IMR-90 (cell line): ENCODE measurements at regions not wholly inside any gene's neighbourhood (a gene's known extent, or its start where the extent isn't known, plus 50 kb on each side); places are given as distances from the start of the nearest gene placed in this dataset.

Source experiments
- ATAC-seq: fragments of 200-7000 bp; cut with Tn5 transposase; 2 replicates; pipeline ENCODE4 v1.9.1; 2020; ENCODE audit warnings: low read depth, mild to moderate bottlenecking, moderate library complexity
- BruUV-seq: library from RNA; stranded (reverse); fragments of 400-500 nt; replicated peaks from 2 replicates; lab custom pipeline; 2021; lab: Mats Ljungman, UMichigan
- CTCF ChIA-PET: fragments of 300-600 bp; formaldehyde crosslinking; extraction: SDS; loops from one replicate; lab custom pipeline; 2021; ENCODE audit warnings: antibody characterized with exemption; lab: Yijun Ruan, JAX
- POLR2A ChIA-PET: fragments of 300-600 bp; sonication (Branson Sonifier 250); formaldehyde crosslinking; loops from one replicate; lab custom pipeline; 2022; ENCODE audit warnings: antibody characterized with exemption; ENCODE audit not compliant: unreplicated experiment; lab: Charles Lee
- DNase-seq: peaks from one replicate; pipeline ENCODE4 v3.0.0; 2013
- H2AFZ ChIP-seq: replicated peaks from 2 replicates; pipeline ENCODE3; 2013; ENCODE audit warnings: low read length, mild to moderate bottlenecking; ENCODE audit not compliant: poor library complexity
- H2AK5ac ChIP-seq: 2 replicates; pipeline ENCODE4 v1.6.1; 2013; ENCODE audit warnings: low read depth, low read length, inconsistent platforms
- H2AK9ac ChIP-seq: replicated peaks from 2 replicates; pipeline ENCODE3; 2013; ENCODE audit warnings: mild to moderate bottlenecking, low read depth, low read length, moderate library complexity; ENCODE audit not compliant: poor library complexity
- H2BK120ac ChIP-seq: 2 replicates; pipeline ENCODE4 v1.6.1; 2013; ENCODE audit warnings: low read depth, low read length, inconsistent platforms
- H2BK15ac ChIP-seq: 3 replicates; pipeline ENCODE4 v1.6.1; 2013; ENCODE audit warnings: low read depth, low read length, inconsistent platforms
- H2BK20ac ChIP-seq: 2 replicates; pipeline ENCODE4 v1.6.1; 2013; ENCODE audit warnings: low read depth, mild to moderate bottlenecking, inconsistent platforms, low read length, moderate library complexity
- H2BK5ac ChIP-seq: 2 replicates; pipeline ENCODE4 v1.6.1; 2013; ENCODE audit warnings: mild to moderate bottlenecking, low read depth, low read length, inconsistent platforms; ENCODE audit not compliant: poor library complexity, severe bottlenecking
- H3K14ac ChIP-seq: replicated peaks from 2 replicates; pipeline ENCODE4 v1.6.1; 2013; ENCODE audit warnings: low read depth, low read length, inconsistent platforms
- H3K18ac ChIP-seq: 2 replicates; pipeline ENCODE4 v1.6.1; 2013; ENCODE audit warnings: low read depth, low read length, control low read depth
- H3K23ac ChIP-seq: 2 replicates; pipeline ENCODE4 v1.6.1; 2013; ENCODE audit warnings: low read depth, low read length, inconsistent platforms
- H3K27ac ChIP-seq: 2 replicates; pipeline ENCODE4 v1.5.1; 2013; ENCODE audit warnings: mild to moderate bottlenecking, control low read depth, low read length; ENCODE audit not compliant: insufficient read depth
- H3K27me3 ChIP-seq: 2 replicates; pipeline ENCODE4 v1.6.1; 2013; ENCODE audit warnings: low read length; ENCODE audit not compliant: control insufficient read depth, insufficient read depth
- H3K36me3 ChIP-seq: 2 replicates; pipeline ENCODE4 v1.6.1; 2013; ENCODE audit warnings: low read length, mixed read lengths; ENCODE audit not compliant: control insufficient read depth, insufficient read depth
- H3K4ac ChIP-seq: 2 replicates; pipeline ENCODE4 v1.6.1; 2013; ENCODE audit warnings: low read depth, low read length, inconsistent platforms
- H3K4me1 ChIP-seq: 2 replicates; pipeline ENCODE4 v1.6.1; 2013; ENCODE audit warnings: low read length, mixed read lengths; ENCODE audit not compliant: control insufficient read depth, insufficient read depth
- H3K4me2 ChIP-seq: 2 replicates; pipeline ENCODE4 v1.6.1; 2013; ENCODE audit warnings: low read depth, mild to moderate bottlenecking, control low read depth, low read length, moderate library complexity
- H3K4me3 ChIP-seq: 2 replicates; pipeline ENCODE4 v1.5.1; 2013; ENCODE audit warnings: low read depth, mild to moderate bottlenecking, control low read depth, low read length, moderate library complexity; ENCODE audit not compliant: insufficient read depth
- H3K56ac ChIP-seq: 2 replicates; pipeline ENCODE4 v1.6.1; 2013; ENCODE audit warnings: low read length, inconsistent platforms; ENCODE audit not compliant: insufficient read depth; ENCODE audit errors: extremely low read depth
- H3K79me1 ChIP-seq, 2 experiments: 2 replicates each; pipeline ENCODE4 v1.6.1; 2013; ENCODE audit warnings: low read length in 2 of 2, inconsistent platforms in 1 of 2, low read depth in 1 of 2
- H3K9ac ChIP-seq: 2 replicates; pipeline ENCODE4 v1.6.1; 2013; ENCODE audit warnings: low read depth, low read length, control low read depth
- H3K9me1 ChIP-seq: 2 replicates; pipeline ENCODE4 v1.6.1; 2013; ENCODE audit warnings: low read length, inconsistent platforms; ENCODE audit not compliant: insufficient read depth
- H3K9me3 ChIP-seq: 2 replicates; pipeline ENCODE4 v1.6.1; 2013; ENCODE audit warnings: low read length; ENCODE audit not compliant: control insufficient read depth, insufficient read depth
- H4K20me1 ChIP-seq: 2 replicates; pipeline ENCODE4 v1.6.1; 2013; ENCODE audit warnings: low read length, inconsistent platforms; ENCODE audit not compliant: insufficient read depth
- H4K5ac ChIP-seq: 2 replicates; pipeline ENCODE4 v1.6.1; 2013; ENCODE audit warnings: mild to moderate bottlenecking, low read depth, low read length, control low read depth
- H4K8ac ChIP-seq, 2 experiments: 2 replicates each; pipeline ENCODE4 v1.6.1; 2013; ENCODE audit warnings: low read depth in 2 of 2, low read length in 2 of 2, control low read depth in 1 of 2, inconsistent platforms in 1 of 2
- H4K91ac ChIP-seq: 2 replicates; pipeline ENCODE4 v1.6.1; 2013; ENCODE audit warnings: low read depth, low read length, inconsistent platforms; ENCODE audit not compliant: insufficient read depth
- BHLHE40 ChIP-seq: fragments of 150-350 bp; IDR thresholded peaks from 2 replicates; pipeline ENCODE4 v1.6.1; 2016; ENCODE audit warnings: mild to moderate bottlenecking, low read depth, low read length
- CEBPB ChIP-seq: IDR thresholded peaks from 2 replicates; pipeline ENCODE4 v1.6.1; 2012; ENCODE audit warnings: low read depth, low read length, improper control_type of control experiment
- CTCF ChIP-seq: conservative IDR thresholded peaks from 2 replicates; pipeline ENCODE4 v1.5.1; 2012; ENCODE audit warnings: mild to moderate bottlenecking, low read depth, low read length, improper control_type of control experiment
- ELK1 ChIP-seq: fragments of 150-350 bp; IDR thresholded peaks from 2 replicates; pipeline ENCODE4 v1.6.1; 2016; ENCODE audit warnings: low read depth, mild to moderate bottlenecking, low read length, moderate library complexity, borderline replicate concordance
- MAFK ChIP-seq: IDR thresholded peaks from 2 replicates; pipeline ENCODE4 v1.6.1; 2012; ENCODE audit warnings: low read depth, low read length, improper control_type of control experiment
- MXI1 ChIP-seq: IDR thresholded peaks from 2 replicates; pipeline ENCODE4 v1.6.1; 2012; ENCODE audit warnings: low read depth, mild to moderate bottlenecking, low read length, moderate library complexity, borderline replicate concordance
- NFE2L2 ChIP-seq: fragments of 150-350 bp; IDR thresholded peaks from 2 replicates; pipeline ENCODE4 v1.6.1; 2016; ENCODE audit warnings: low read depth, mild to moderate bottlenecking, low read length
- POLR2A ChIP-seq: IDR thresholded peaks from 2 replicates; pipeline ENCODE4 v1.6.1; 2012; ENCODE audit warnings: mild to moderate bottlenecking, low read depth, low read length
- RCOR1 ChIP-seq: IDR thresholded peaks from 2 replicates; pipeline ENCODE4 v1.6.1; 2012; ENCODE audit warnings: mild to moderate bottlenecking, low read length, improper control_type of control experiment; ENCODE audit not compliant: insufficient replicate concordance
- RFX5 ChIP-seq: IDR thresholded peaks from 2 replicates; pipeline ENCODE4 v1.8.0; 2012; ENCODE audit warnings: low read depth, mild to moderate bottlenecking, low read length, moderate library complexity
- SMC3 ChIP-seq: fragments of 150-350 bp; IDR thresholded peaks from 2 replicates; pipeline ENCODE4 v1.6.1; 2016; ENCODE audit warnings: low read depth, mild to moderate bottlenecking, antibody characterized with exemption, low read length, moderate library complexity
- USF2 ChIP-seq: fragments of 150-350 bp; IDR thresholded peaks from 2 replicates; pipeline ENCODE4 v1.6.1; 2017; ENCODE audit warnings: mild to moderate bottlenecking, antibody characterized with exemption, low read length, low read depth
- WGBS, 2 experiments: methylation state at CpG; one replicate each; pipeline versions ENCODE4 v1.1.5 to v1.1.7; 2013; ENCODE audit warnings: missing lambda C conversion rate in 2 of 2; ENCODE audit not compliant: insufficient read length in 1 of 2; ENCODE audit errors: extremely low coverage in 2 of 2; 5-methylcytosine and 5-hydroxymethylcytosine counted together
- dilution Hi-C: fragments of 300-500 bp; cut with HindIII; formaldehyde crosslinking; loops from one replicate; pipeline ENCODE4 v1.14.3; 2018; ENCODE audit warnings: low sequenced_read_pairs; ENCODE audit not compliant: unreplicated experiment
- in situ Hi-C: fragments of 300-500 bp; cut with MboI; formaldehyde crosslinking; loops from 3 replicates; pipeline ENCODE4 v1.14.3; 2019; ENCODE audit warnings: low sequenced_read_pairs, inconsistent platforms, mixed read lengths
- intact Hi-C: fragments of 100-400 bp; cut with micrococcal nuclease; formaldehyde crosslinking; loops from 2 replicates; pipeline ENCODE4 v1.10.0; 2022

- POLR2A ChIA-PET = no interaction called here
- no peak overlapping the region for H3K9ac ChIP-seq
- H4K20me1 ChIP-seq = no peaks in the 10 kb centered on the region
- ATAC-seq (no peak), DNase-seq (no peak)
- no peak overlapping the region for H2BK120ac ChIP-seq
- H3K27ac ChIP-seq = no peak overlapping the region
- CTCF ChIA-PET = no interaction called here
- WGBS, 2 experiments = no CpG with 5 or more reads among the region's 8 CpGs
- no peak overlapping the region for H3K4ac ChIP-seq
- no peak overlapping the region for H2BK5ac ChIP-seq
- H4K91ac ChIP-seq = no peak overlapping the region
- H3K14ac ChIP-seq = no peak overlapping the region
- no peak overlapping the region for H2AK5ac ChIP-seq
- no peak overlapping the region for H2AFZ ChIP-seq
- H4K5ac ChIP-seq = no peak overlapping the region
- H4K8ac ChIP-seq = no peak overlapping the region
- H3K36me3 ChIP-seq = no peaks in the 10 kb centered on the region
- H2BK15ac ChIP-seq = no peak overlapping the region
- H3K9me1 ChIP-seq = no peaks in the 10 kb centered on the region
- no TSS peak for BruUV-seq
- H2BK20ac ChIP-seq = no peak overlapping the region
- dilution Hi-C loops = no loop called here
- no peaks in the 10 kb centered on the region for H3K27me3 ChIP-seq
- no peak overlapping the region for H3K4me3 ChIP-seq
- in situ Hi-C loops = no loop called here
- H2AK9ac ChIP-seq = no peak overlapping the region
- TF ChIP-seq SMC3 (no peak), BHLHE40 (no peak), POLR2A (no peak), RCOR1 (no peak), CEBPB (no peak), RFX5 (no peak), NFE2L2 (no peak), CTCF (no peak), USF2 (no peak), ELK1 (no peak), MXI1 (no peak), MAFK (no peak)
- intact Hi-C loops = loop anchor here (5.0 kb wide), 1 partner anchor 429 kb away; no protein-coding TSS in a partner anchor
- H3K23ac ChIP-seq = no peak overlapping the region
- no peak overlapping the region for H3K18ac ChIP-seq
- no peaks in the 10 kb centered on the region for H3K79me1 ChIP-seq
- no peak overlapping the region for H3K4me2 ChIP-seq
- no peaks in the 10 kb centered on the region for H3K4me1 ChIP-seq
- no peak overlapping the region for H3K56ac ChIP-seq
- no peaks in the 10 kb centered on the region for H3K9me3 ChIP-seq
Measured at GRCh38 chr16:49921106-49921505, 65.2 kb upstream of the ZNF423 start.
